ENCODE measurements at regions not wholly inside any gene's neighbourhood (a gene's known extent, or its start where the extent isn't known, plus 50 kb on each side); places are given as distances from the start of the nearest gene placed in this dataset.

DNA sequence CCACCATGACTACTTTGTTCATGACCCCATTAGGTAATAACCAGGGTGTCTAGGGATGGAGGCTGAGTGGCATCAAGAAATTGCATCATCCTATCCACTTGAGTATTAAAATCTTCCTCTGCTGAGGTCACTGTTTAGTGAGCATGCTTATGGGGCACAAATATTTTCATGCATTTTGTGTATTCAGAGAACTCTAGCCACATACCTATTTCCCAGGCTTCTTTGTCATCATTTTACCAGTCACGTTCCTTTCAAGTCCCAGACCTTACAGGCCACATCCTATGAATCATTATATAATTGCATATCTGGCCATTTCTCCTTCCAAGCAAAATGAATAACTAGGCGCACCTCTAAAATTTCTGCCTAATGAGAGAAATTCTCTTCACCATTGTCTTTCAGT lies 1882.9 kb upstream of the AGA start:
- TF ChIP-seq, protein P1, sequence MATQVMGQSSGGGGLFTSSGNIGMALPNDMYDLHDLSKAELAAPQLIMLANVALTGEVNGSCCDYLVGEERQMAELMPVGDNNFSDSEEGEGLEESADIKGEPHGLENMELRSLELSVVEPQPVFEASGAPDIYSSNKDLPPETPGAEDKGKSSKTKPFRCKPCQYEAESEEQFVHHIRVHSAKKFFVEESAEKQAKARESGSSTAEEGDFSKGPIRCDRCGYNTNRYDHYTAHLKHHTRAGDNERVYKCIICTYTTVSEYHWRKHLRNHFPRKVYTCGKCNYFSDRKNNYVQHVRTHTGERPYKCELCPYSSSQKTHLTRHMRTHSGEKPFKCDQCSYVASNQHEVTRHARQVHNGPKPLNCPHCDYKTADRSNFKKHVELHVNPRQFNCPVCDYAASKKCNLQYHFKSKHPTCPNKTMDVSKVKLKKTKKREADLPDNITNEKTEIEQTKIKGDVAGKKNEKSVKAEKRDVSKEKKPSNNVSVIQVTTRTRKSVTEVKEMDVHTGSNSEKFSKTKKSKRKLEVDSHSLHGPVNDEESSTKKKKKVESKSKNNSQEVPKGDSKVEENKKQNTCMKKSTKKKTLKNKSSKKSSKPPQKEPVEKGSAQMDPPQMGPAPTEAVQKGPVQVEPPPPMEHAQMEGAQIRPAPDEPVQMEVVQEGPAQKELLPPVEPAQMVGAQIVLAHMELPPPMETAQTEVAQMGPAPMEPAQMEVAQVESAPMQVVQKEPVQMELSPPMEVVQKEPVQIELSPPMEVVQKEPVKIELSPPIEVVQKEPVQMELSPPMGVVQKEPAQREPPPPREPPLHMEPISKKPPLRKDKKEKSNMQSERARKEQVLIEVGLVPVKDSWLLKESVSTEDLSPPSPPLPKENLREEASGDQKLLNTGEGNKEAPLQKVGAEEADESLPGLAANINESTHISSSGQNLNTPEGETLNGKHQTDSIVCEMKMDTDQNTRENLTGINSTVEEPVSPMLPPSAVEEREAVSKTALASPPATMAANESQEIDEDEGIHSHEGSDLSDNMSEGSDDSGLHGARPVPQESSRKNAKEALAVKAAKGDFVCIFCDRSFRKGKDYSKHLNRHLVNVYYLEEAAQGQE (IDR thresholded peaks at IDR 0.05; ENCODE audit: low read depth): no peak
- TF ChIP-seq POLR2A (IDR thresholded peaks at IDR 0.05; ENCODE audit: borderline replicate concordance, extremely low read depth, insufficient read depth, insufficient read length) (no peak), JUND (IDR thresholded peaks at IDR 0.05) (no peak), EZH2phosphoT487 (IDR thresholded peaks at IDR 0.05; ENCODE audit: borderline replicate concordance) (no peak), SRF (IDR thresholded peaks at IDR 0.05; ENCODE audit: low read depth) (no peak), ZFX (IDR thresholded peaks at IDR 0.05) (no peak), RAD21 (IDR thresholded peaks at IDR 0.05; ENCODE audit: low read depth) (no peak)
- TF ChIP-seq, protein P2, sequence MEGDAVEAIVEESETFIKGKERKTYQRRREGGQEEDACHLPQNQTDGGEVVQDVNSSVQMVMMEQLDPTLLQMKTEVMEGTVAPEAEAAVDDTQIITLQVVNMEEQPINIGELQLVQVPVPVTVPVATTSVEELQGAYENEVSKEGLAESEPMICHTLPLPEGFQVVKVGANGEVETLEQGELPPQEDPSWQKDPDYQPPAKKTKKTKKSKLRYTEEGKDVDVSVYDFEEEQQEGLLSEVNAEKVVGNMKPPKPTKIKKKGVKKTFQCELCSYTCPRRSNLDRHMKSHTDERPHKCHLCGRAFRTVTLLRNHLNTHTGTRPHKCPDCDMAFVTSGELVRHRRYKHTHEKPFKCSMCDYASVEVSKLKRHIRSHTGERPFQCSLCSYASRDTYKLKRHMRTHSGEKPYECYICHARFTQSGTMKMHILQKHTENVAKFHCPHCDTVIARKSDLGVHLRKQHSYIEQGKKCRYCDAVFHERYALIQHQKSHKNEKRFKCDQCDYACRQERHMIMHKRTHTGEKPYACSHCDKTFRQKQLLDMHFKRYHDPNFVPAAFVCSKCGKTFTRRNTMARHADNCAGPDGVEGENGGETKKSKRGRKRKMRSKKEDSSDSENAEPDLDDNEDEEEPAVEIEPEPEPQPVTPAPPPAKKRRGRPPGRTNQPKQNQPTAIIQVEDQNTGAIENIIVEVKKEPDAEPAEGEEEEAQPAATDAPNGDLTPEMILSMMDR (IDR thresholded peaks at IDR 0.05 in 2 of 3, conservative IDR thresholded peaks at IDR 0.05 in 1 of 3; ENCODE audit: borderline replicate concordance in 1 of 3, insufficient read depth in 1 of 3, low read depth in 2 of 3, low read length in 2 of 3): no peak
- TF ChIP-seq, protein P3, sequence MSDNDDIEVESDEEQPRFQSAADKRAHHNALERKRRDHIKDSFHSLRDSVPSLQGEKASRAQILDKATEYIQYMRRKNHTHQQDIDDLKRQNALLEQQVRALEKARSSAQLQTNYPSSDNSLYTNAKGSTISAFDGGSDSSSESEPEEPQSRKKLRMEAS (IDR thresholded peaks at IDR 0.05): no peak

Data from HCT116 (cell line).